ENCODE measurements at regions not wholly inside any gene's neighbourhood (a gene's known extent, or its start where the extent isn't known, plus 50 kb on each side); places are given as distances from the start of the nearest gene placed in this dataset.
"Not testable (repeated sequence)": the region's sequence is repeated elsewhere in the genome, so short reads cannot be mapped to it uniquely, and the experiment has no call there.

GRCh38 chr4:162494935-162495334, 331.1 kb upstream of the FSTL5 start:
- DNase-seq (ENCODE audit: low read depth, low spot score): no peak
- Histone ChIP-seq H3K9ac (ENCODE audit: insufficient read length) (no peak overlapping the region), H3K27ac (no peak overlapping the region), H3K36me3 (ENCODE audit: insufficient read depth, low read length) (no peaks in the 10 kb centered on the region), H3K9me3 (ENCODE audit: low read depth, low read length) (no peaks in the 10 kb centered on the region), H3K4me3 (no peak overlapping the region)
- TF ChIP-seq POLR2AphosphoS5 (IDR thresholded peaks at IDR 0.05; ENCODE audit: borderline replicate concordance, low read depth, low read length) (no peak), FOXP2 (optimal IDR thresholded peaks at IDR 0.05; ENCODE audit: control extremely low read depth, extremely low read length, insufficient read depth) (no peak), EZH2 (IDR thresholded peaks at IDR 0.05) (no peak)

GRCh38 chr4:162485486-162485885, 321.7 kb upstream of the FSTL5 start:
- DNase-seq (ENCODE audit: low read depth, low spot score): no peak
- Histone ChIP-seq H3K9ac (ENCODE audit: insufficient read length) (no peak overlapping the region), H3K36me3 (ENCODE audit: insufficient read depth, low read length) (no peaks in the 10 kb centered on the region), H3K4me3 (no peak overlapping the region), H3K9me3 (ENCODE audit: low read depth, low read length) (no peaks in the 10 kb centered on the region), H3K27ac (no peak overlapping the region)
- TF ChIP-seq EZH2 (IDR thresholded peaks at IDR 0.05) (no peak), POLR2AphosphoS5 (IDR thresholded peaks at IDR 0.05; ENCODE audit: borderline replicate concordance, low read depth, low read length) (no peak), FOXP2 (optimal IDR thresholded peaks at IDR 0.05; ENCODE audit: control extremely low read depth, extremely low read length, insufficient read depth) (no peak)

GRCh38 chr4:162475246-162475645, 311.4 kb upstream of the FSTL5 start:
- no peak overlapping the region for H3K9ac ChIP-seq (ENCODE audit: insufficient read length)
- no peaks in the 10 kb centered on the region for H3K36me3 ChIP-seq (ENCODE audit: insufficient read depth, low read length)
- no peak for TF ChIP-seq POLR2AphosphoS5 (IDR thresholded peaks at IDR 0.05; ENCODE audit: borderline replicate concordance, low read depth, low read length)
- TF ChIP-seq EZH2 (IDR thresholded peaks at IDR 0.05): no peak
- TF ChIP-seq FOXP2 (optimal IDR thresholded peaks at IDR 0.05; ENCODE audit: control extremely low read depth, extremely low read length, insufficient read depth): no peak

GRCh38 chr4:162469977-162470376, 306.2 kb upstream of the FSTL5 start:
- H3K9me3 ChIP-seq (ENCODE audit: low read depth, low read length): no peaks in the 10 kb centered on the region
- H3K9ac ChIP-seq (ENCODE audit: insufficient read length): no peak overlapping the region
- no peaks in the 10 kb centered on the region for H3K36me3 ChIP-seq (ENCODE audit: insufficient read depth, low read length)
- no peak for DNase-seq (ENCODE audit: low read depth, low spot score)
- no peak for TF ChIP-seq POLR2AphosphoS5 (IDR thresholded peaks at IDR 0.05; ENCODE audit: borderline replicate concordance, low read depth, low read length)
- no peak for TF ChIP-seq EZH2 (IDR thresholded peaks at IDR 0.05)
- TF ChIP-seq FOXP2 (optimal IDR thresholded peaks at IDR 0.05; ENCODE audit: control extremely low read depth, extremely low read length, insufficient read depth): no peak
- H3K27ac ChIP-seq: no peak overlapping the region
- H3K4me3 ChIP-seq: no peak overlapping the region

More at GRCh38 chr4:162475246-162475645, 311.4 kb upstream of the FSTL5 start:
- no peak overlapping the region for H3K4me3 ChIP-seq
- H3K9me3 ChIP-seq (ENCODE audit: low read depth, low read length): no peaks in the 10 kb centered on the region
- DNase-seq (ENCODE audit: low read depth, low spot score): no peak
- no peak overlapping the region for H3K27ac ChIP-seq

DNA sequence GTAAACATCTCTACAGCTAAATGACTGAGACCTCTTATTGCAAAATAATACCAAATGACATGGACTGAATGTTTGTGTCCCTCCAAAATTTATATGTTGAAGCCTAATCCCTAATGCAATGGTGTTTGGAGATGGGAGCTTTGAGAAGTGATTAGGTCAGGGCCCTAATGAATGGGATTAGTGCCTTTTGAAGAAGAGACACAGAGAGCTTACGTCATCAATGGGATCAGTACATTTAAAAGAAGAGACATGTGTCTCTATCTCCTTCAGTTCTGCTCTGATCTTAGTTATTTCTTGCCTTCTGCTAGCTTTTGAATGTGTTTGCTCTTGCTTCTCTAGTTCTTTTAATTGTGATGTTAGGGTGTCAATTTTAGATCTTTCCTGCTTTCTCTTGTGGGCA, 301.6 kb upstream of the FSTL5 start:
- H3K36me3 ChIP-seq (ENCODE audit: insufficient read depth, low read length); H3K27ac ChIP-seq; H3K4me3 ChIP-seq: not testable (repeated sequence)

GRCh38 chr4:162461952-162462351, 298.2 kb upstream of the FSTL5 start:
- DNase-seq (ENCODE audit: low read depth, low spot score): no peak
- no peaks in the 10 kb centered on the region for H3K9me3 ChIP-seq (ENCODE audit: low read depth, low read length)
- TF ChIP-seq POLR2AphosphoS5 (IDR thresholded peaks at IDR 0.05; ENCODE audit: borderline replicate concordance, low read depth, low read length) (no peak), EZH2 (IDR thresholded peaks at IDR 0.05) (no peak), FOXP2 (optimal IDR thresholded peaks at IDR 0.05; ENCODE audit: control extremely low read depth, extremely low read length, insufficient read depth) (no peak)

More for the DNA sequence above, 301.6 kb upstream of the FSTL5 start:
- H3K9ac ChIP-seq (ENCODE audit: insufficient read length); DNase-seq (ENCODE audit: low read depth, low spot score); H3K9me3 ChIP-seq (ENCODE audit: low read depth, low read length): not testable (repeated sequence)

GRCh38 chr4:162458051-162458450, 294.3 kb upstream of the FSTL5 start:
- H3K9me3 ChIP-seq (ENCODE audit: low read depth, low read length): no peaks in the 10 kb centered on the region

More at GRCh38 chr4:162461952-162462351, 298.2 kb upstream of the FSTL5 start:
- Histone ChIP-seq H3K9ac (ENCODE audit: insufficient read length) (no peak overlapping the region), H3K4me3 (no peak overlapping the region), H3K27ac (no peak overlapping the region), H3K36me3 (ENCODE audit: insufficient read depth, low read length) (no peaks in the 10 kb centered on the region)

GRCh38 chr4:162457071-162457865, 293.5 kb upstream of the FSTL5 start:
- Histone ChIP-seq H3K9me3 (ENCODE audit: low read depth, low read length) (no peaks in the 10 kb centered on the region), H3K9ac (ENCODE audit: insufficient read length) (no peak overlapping the region), H3K4me3 (no peak overlapping the region), H3K36me3 (ENCODE audit: insufficient read depth, low read length) (no peaks in the 10 kb centered on the region), H3K27ac (no peak overlapping the region)
- TF ChIP-seq EZH2 (IDR thresholded peaks at IDR 0.05) (no peak), FOXP2 (optimal IDR thresholded peaks at IDR 0.05; ENCODE audit: control extremely low read depth, extremely low read length, insufficient read depth) (no peak), POLR2AphosphoS5 (IDR thresholded peaks at IDR 0.05; ENCODE audit: borderline replicate concordance, low read depth, low read length) (no peak)
- no peak for DNase-seq (ENCODE audit: low read depth, low spot score)

More at GRCh38 chr4:162458051-162458450, 294.3 kb upstream of the FSTL5 start:
- no peak for TF ChIP-seq POLR2AphosphoS5 (IDR thresholded peaks at IDR 0.05; ENCODE audit: borderline replicate concordance, low read depth, low read length)
- no peak for TF ChIP-seq FOXP2 (optimal IDR thresholded peaks at IDR 0.05; ENCODE audit: control extremely low read depth, extremely low read length, insufficient read depth)
- no peak for TF ChIP-seq EZH2 (IDR thresholded peaks at IDR 0.05)
- Histone ChIP-seq H3K36me3 (ENCODE audit: insufficient read depth, low read length) (no peaks in the 10 kb centered on the region), H3K9ac (ENCODE audit: insufficient read length) (no peak overlapping the region), H3K4me3 (no peak overlapping the region), H3K27ac (no peak overlapping the region)
- no peak for DNase-seq (ENCODE audit: low read depth, low spot score)

DNA sequence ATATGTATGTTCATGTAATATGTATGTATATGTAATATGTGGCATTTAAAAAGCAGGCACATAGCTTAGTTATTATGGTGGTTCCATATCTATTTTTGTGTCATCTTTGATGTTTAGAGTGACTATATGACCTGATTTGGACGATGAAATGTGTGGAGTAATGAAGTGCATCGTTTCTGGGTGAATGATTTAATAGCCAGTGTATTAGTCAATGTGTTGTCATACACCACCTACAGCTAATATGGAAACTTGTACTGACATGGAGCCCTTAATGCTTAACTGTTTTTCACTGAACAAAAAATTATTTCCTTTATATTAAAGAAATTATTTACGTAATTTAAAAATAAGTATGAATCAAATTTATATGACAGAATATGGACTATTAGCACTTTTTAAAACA, 292.3 kb upstream of the FSTL5 start:
- H3K9ac ChIP-seq (ENCODE audit: insufficient read length): no peak overlapping the region
- no peak overlapping the region for H3K27ac ChIP-seq
- no peaks in the 10 kb centered on the region for H3K36me3 ChIP-seq (ENCODE audit: insufficient read depth, low read length)
- no peak overlapping the region for H3K4me3 ChIP-seq
- DNase-seq (ENCODE audit: low read depth, low spot score): no peak
- TF ChIP-seq POLR2AphosphoS5 (IDR thresholded peaks at IDR 0.05; ENCODE audit: borderline replicate concordance, low read depth, low read length) (no peak), FOXP2 (optimal IDR thresholded peaks at IDR 0.05; ENCODE audit: control extremely low read depth, extremely low read length, insufficient read depth) (no peak), EZH2 (IDR thresholded peaks at IDR 0.05) (no peak)
- no peaks in the 10 kb centered on the region for H3K9me3 ChIP-seq (ENCODE audit: low read depth, low read length)

All from SK-N-MC (cell line).